Activated CD4-positive, alpha-beta T cell treated with anti-CD3 and anti-CD28 coated beads, Interleukin-2, Interleukin-4, amounts not matched to agents 100 ng/mL and 50 ng/mL, durations not matched to agents 16 hours and 8 hours (primary cell): ENCODE measurements at regions not wholly inside any gene's neighbourhood (a gene's known extent, or its start where the extent isn't known, plus 50 kb on each side); places are given as distances from the start of the nearest gene placed in this dataset.

Experiments
- DNase-seq: peaks from one replicate; pipeline ENCODE4 v3.0.0-alpha.2; 2020; ENCODE audit warnings: low spot score

GRCh38 chr10:60664859-60665258 is 113.4 kb upstream of the CDK1 start:
- no peak for DNase-seq

DNA sequence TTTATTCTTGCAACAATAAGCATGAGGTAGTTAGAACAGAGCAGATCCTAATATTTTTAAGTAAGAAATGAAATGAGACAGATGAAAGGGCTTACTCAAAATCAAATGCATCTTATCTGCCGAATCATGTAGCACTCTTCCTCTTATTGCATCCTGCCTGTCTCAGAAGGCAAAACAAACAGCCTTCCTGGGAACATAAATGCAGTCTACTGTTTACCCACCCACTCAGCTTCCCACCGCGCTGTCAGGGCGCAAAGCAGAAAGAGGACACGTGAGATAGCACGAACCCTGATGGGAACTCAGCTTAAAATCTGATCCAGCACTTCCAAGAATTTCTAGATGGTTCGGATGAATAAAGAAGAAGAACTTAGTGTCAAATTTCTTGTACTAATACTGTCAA is 114.4 kb upstream of the CDK1 start:
- DNase-seq: no peak

DNA sequence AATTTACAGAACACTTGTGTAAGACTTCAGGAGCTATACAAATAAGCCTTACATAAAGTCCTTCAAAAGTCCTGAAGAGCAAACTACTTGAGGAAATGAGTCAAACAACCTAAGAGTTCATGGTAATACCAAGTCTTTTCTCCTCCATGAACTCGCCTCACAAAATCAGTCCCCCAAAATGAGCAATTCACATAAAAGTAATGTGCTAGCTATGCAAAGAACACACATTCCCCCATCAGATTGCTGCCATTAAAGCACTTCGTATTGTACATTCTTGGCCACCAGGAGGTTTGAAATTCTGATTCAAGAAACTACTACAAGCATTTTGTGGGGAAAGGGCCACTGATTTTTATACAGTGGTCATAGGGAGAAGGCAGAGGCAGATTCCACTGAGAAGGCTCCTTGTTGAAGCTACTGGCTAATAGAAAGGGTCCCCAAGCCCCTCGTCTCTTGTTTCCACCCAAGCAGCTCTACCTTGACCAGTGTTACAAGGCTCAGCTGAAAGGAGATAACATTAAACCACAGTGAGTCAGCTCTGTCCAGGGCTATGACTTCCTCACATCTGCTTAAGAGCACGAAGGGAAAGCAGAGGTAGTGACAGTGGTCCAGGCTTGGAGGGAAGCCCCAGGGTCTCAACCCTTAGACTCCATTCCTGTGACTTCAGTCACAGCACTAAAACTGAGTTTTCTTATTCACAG is 115.2 kb upstream of the CDK1 start:
- peak; percentile 23 for DNase-seq

DNA sequence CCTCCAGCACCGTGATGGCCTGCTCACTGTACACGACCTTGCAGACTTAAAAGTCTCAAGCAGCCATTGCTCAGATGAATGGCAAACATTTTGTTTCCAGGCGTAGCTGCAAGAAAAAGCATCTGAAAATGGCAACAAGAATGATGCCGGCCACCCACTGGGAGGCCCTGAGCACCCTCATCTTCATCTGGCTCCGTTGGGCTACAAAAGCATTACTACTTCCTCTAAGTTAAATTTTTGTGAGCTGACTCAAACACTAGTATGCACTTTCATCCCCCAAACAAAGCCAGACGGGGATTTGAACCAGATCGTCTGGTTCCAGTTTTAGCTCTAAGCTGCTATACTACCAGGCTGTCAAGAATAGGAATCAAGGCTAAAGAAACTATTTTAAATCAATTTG is 116.6 kb upstream of the CDK1 start:
- no peak for DNase-seq

GRCh38 chr10:60660625-60661024 is 117.7 kb upstream of the CDK1 start:
- no peak for DNase-seq

DNA sequence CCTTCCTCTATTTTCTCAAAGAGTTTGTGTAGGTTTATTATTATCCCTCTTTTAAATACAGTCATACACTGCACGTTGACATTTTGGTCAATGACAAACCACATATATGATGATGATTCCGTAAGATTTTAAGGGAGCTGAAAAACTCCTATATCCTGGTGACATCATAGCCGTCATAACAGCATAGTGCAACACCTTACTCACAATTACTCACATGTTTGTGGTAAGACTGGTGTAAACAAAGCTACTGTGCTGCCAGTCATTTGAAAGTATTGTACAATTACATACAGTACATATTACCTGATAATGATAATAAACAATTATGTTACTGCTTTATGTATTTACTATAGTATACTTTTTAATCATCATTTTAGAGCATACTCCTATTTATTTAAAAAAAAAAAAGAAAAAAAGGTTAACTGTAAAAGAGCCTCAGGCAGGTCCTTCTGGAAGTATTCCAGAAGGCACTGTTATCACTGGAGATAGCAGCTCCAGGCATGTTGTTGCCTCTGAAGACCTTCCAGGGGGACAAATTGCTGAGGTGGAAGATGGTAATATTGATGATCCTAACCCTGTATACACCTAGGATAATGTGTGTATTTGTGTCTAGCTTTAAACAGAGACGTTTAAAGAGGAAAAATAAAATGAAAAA is 123.3 kb upstream of the CDK1 start:
- no peak for DNase-seq

- DNase-seq: no peak
These were observed 125.7 kb upstream of the CDK1 start for GRCh38 chr10:60652628-60653027.

DNA sequence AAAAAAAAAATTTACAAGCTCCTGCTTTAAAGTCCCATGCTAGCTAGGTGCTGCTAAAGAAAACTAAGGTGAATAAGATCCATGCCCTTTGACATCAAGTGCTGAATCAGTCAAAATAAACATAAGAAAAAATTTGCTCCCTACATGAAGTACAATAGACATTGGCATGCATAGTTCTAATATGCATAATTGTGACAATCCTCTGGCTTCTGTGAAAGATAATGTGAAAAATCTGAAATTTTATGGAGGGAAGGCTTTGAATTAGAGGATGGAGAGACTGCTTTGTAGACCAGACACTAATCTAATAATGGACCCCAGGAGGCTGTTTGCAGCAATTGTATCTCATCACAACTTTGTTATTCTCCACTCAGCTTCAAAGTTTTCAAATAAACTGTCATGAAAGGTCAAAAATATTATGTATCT is 127.9 kb upstream of the CDK1 start:
- DNase-seq: no peak

GRCh38 chr10:60649485-60650377 is 128.5 kb upstream of the CDK1 start:
- DNase-seq: no peak

DNA sequence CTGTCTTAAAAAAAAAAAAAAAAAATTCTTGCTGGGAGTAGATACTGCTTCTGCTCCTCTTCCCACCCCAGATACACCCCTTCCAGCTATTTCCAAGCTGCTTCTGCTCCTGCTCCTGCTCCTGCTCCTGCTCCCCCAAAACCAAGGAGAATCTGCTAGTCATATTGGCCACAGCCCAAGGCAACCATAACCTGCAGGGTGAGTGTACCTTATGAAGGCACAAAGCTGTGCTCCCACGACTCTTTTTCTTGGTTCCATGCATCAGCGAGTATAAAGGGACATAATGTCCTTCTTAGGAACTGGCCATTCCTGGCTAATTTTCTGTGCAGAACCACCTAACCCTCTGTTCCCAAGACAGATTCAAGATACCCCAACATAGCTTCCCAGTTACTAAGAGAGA is 129.5 kb upstream of the CDK1 start:
- DNase-seq: no peak

DNA sequence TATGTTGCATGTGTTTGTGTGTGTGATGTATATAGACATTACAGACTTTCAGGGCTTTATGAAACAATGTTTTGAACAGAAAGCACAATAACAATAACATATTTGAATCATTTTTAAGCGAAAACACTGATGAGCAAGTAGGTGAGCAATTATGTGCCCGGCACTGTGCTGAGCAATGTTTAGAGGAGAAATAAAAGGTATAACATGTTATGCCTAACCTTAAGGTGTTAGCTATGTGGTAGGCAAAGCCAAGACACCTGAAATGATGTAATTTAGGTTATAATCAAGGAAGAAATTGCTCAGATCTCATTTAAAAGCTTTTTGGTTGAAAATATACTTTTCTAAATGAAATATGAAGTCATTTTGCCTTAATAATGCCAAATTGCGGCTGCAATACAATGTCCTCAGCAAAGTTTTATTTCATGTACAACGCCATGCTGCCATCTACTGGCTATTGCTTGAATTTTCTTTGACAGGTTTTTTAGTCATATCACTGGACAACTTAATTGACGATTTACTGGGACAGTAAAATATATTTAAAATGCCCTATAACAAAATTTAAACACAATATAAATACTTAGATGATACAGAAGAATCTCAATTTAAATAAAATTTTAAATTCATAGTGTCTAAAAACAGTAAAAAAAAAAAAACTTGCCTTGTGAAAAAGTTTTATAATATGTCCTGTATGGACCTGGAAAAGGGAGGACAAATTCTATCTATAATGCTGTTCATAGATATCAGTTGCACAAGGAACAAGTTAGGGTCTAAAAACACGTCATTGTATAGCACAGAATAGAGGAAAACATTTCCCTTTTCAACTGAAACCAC is 131.1 kb upstream of the CDK1 start:
- peak; percentile 70 for DNase-seq

GRCh38 chr10:60645980-60646379 is 132.3 kb upstream of the CDK1 start:
- DNase-seq: no peak

- DNase-seq: no peak
These were observed 133.7 kb upstream of the CDK1 start for GRCh38 chr10:60644436-60645130.

- DNase-seq: no peak
These were observed 134.4 kb upstream of the CDK1 start for GRCh38 chr10:60643874-60644273.

DNA sequence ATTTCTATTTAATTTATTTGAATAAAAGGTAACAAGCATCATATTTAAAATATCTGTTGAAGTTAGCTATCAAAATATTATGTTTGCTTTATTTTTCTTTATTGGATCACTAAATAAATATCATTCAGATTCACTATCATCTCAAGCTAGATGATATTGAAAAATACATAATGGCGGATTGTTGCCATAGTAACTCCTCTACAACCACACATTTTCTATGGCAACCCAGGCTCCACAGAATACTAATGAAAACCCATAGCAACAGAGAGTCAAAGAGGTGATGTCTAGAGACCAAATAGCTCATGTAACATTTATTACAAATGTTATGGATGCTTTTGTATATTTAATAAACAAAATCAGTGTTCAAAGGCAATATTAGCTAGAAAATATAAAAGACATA is 148.9 kb upstream of the CDK1 start:
- no peak for DNase-seq

- no peak for DNase-seq
These were observed 150.2 kb upstream of the CDK1 start for GRCh38 chr10:60627778-60628748.

DNA sequence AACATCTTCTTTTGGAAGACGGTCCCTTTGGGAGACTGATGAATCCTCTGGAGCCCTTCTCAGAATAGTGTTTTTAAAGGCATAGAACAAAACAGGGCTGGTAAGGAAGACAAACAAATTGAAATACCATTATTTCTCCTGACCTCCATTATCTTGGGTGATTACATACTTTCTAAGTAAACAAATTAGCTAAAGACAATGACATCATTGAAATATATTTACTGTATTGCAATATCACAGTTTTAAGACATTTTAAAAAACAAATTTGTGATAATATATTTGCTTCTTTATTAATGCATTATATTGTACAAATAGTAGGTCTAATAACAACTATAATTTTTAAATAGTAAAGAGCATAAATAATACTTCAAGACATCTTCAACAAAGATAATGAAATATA is 152.2 kb upstream of the CDK1 start:
- no peak for DNase-seq

GRCh38 chr10:60623627-60624026 is 154.7 kb upstream of the CDK1 start:
- no peak for DNase-seq

DNA sequence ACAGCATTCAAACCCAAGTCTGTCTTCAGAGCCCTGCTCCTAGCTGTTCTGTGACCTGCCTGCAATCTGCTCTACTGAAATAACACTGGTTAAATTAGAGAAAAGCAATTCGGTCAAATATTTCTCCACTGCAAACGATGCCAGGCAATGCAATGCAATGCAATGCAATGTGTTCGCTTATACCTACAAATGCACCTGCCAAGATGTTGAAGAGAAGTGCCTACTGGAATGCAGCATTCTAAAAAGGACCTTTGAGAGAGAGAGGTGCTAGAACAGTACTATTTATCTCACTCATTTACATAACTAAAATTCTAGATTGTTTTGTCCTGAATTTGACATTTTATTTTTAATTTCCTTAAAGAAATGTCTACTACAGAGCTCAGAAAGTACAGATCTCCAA is 157.3 kb upstream of the CDK1 start:
- no peak for DNase-seq

- no peak for DNase-seq
These were observed 159.4 kb upstream of the CDK1 start for GRCh38 chr10:60618861-60619260.
